GM23248 (cell line): ENCODE measurements at regions not wholly inside any gene's neighbourhood (a gene's known extent, or its start where the extent isn't known, plus 50 kb on each side); places are given as distances from the start of the nearest gene placed in this dataset.

Experiments used
- DNase-seq: peaks from one replicate; pipeline ENCODE4 v3.0.0-alpha.2; 2015
- H2AFZ ChIP-seq: fragments of 200-600 bp; sonication (generic); 2 replicates; pipeline ENCODE4 v1.6.1; 2016; ENCODE audit warnings: antibody characterized with exemption
- H3F3A ChIP-seq: fragments of 200-600 bp; sonication (generic); 2 replicates; pipeline ENCODE4 v1.6.1; 2016; ENCODE audit warnings: mild to moderate bottlenecking, antibody characterized with exemption, mixed run types; ENCODE audit not compliant: insufficient read depth
- H3K27ac ChIP-seq: fragments of 200-600 bp; sonication (generic); 2 replicates; pipeline ENCODE4 v1.5.1; 2016; ENCODE audit warnings: mild to moderate bottlenecking
- H3K27me3 ChIP-seq: fragments of 200-600 bp; sonication (generic); replicated peaks from 2 replicates; pipeline ENCODE4 v1.6.1; 2016; ENCODE audit warnings: mild to moderate bottlenecking; ENCODE audit not compliant: insufficient read depth
- H3K36me3 ChIP-seq: fragments of 200-600 bp; sonication (generic); 2 replicates; pipeline ENCODE4 v1.6.1; 2016; ENCODE audit warnings: low read depth, mild to moderate bottlenecking
- H3K4me1 ChIP-seq: fragments of 200-600 bp; sonication (generic); 2 replicates; pipeline ENCODE4 v1.6.1; 2016; ENCODE audit warnings: mild to moderate bottlenecking; ENCODE audit not compliant: insufficient read depth
- H3K4me2 ChIP-seq: fragments of 200-600 bp; sonication (generic); one replicate; pipeline ENCODE4 v1.6.1; 2016; ENCODE audit warnings: mild to moderate bottlenecking; ENCODE audit not compliant: unreplicated experiment
- H3K4me3 ChIP-seq: fragments of 200-600 bp; sonication (generic); 2 replicates; pipeline ENCODE4 v1.5.1; 2016; ENCODE audit warnings: mild to moderate bottlenecking
- H3K79me2 ChIP-seq: fragments of 200-600 bp; sonication (generic); 2 replicates; pipeline ENCODE4 v1.6.1; 2016; ENCODE audit warnings: mild to moderate bottlenecking; ENCODE audit not compliant: insufficient read depth
- H3K9ac ChIP-seq: fragments of 200-600 bp; sonication (generic); 2 replicates; pipeline ENCODE4 v1.6.1; 2016; ENCODE audit warnings: mild to moderate bottlenecking
- H3K9me2 ChIP-seq: fragments of 200-600 bp; sonication (generic); 2 replicates; pipeline ENCODE4 v1.6.1; 2016; ENCODE audit warnings: mixed run types, mild to moderate bottlenecking, moderate library complexity; ENCODE audit not compliant: insufficient read depth
- H3K9me3 ChIP-seq: fragments of 200-600 bp; sonication (generic); one replicate; pipeline ENCODE4 v1.6.1; 2017; ENCODE audit warnings: low read depth
- H4K20me1 ChIP-seq: fragments of 200-600 bp; sonication (generic); 2 replicates; pipeline ENCODE4 v1.6.0; 2016; ENCODE audit not compliant: insufficient read depth
- EZH2 ChIP-seq: fragments of 200-600 bp; sonication (generic); IDR thresholded peaks from 2 replicates; pipeline ENCODE4 v1.6.1; 2018; ENCODE audit warnings: antibody characterized with exemption, mild to moderate bottlenecking; ENCODE audit not compliant: insufficient read depth, poor library complexity, severe bottlenecking
- EZH2phosphoT487 ChIP-seq: fragments of 200-600 bp; sonication (generic); IDR thresholded peaks from 2 replicates; pipeline ENCODE4 v1.6.1; 2018; ENCODE audit warnings: antibody characterized with exemption, moderate library complexity, mild to moderate bottlenecking, low read depth; ENCODE audit not compliant: insufficient read depth
- WGBS, 2 experiments: methylation state at CpG; one replicate each; pipeline ENCODE4 v1.1.6; 2015 to 2017; ENCODE audit warnings: low lambda C conversion rate in 2 of 2, low coverage in 1 of 2; ENCODE audit errors: missing lambda C conversion rate in 2 of 2; 5-methylcytosine and 5-hydroxymethylcytosine counted together
- in situ Hi-C: fragments of 300-500 bp; cut with MboI; formaldehyde crosslinking; loops from 2 replicates; pipeline ENCODE4 v1.15.0; 2020

DNA sequence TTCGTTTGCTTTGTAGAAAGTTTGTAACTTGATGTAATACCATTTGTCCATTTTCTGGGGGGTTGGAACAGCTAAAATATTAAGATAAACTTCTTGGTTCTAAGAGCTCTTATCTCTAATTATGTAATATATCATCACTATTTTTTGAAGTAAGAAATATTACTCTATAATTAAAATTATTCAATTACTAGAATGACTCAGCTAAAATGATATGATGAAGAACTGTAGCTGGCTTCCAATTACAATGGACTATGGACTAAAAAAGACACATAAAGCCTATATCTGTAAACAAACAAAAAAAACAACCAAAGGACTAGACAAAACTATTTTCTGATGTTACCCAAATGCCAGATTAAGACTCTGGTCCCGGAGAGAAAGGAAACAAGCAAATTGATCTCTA is 569.4 kb downstream of the PCDH18 start:
- DNase-seq, result no peak
- Histone ChIP-seq H3K36me3 (no peaks in the 10 kb centered on the region), H4K20me1 (no peaks in the 10 kb centered on the region), H3K79me2 (no peaks in the 10 kb centered on the region), H3K9me2 (no peaks in the 10 kb centered on the region), H3K9ac (no peak overlapping the region), H3K4me2 (no peak overlapping the region), H3K27ac (no peak overlapping the region), H3K27me3 (no peaks in the 10 kb centered on the region), H3K4me3 (no peak overlapping the region), H3K4me1 (no peaks in the 10 kb centered on the region), H3K9me3 (no peaks in the 10 kb centered on the region), H3F3A (no peaks in the 10 kb centered on the region), H2AFZ (no peak overlapping the region)
- in situ Hi-C loops, result no loop called here
- TF ChIP-seq EZH2 (no peak), EZH2phosphoT487 (no peak)
- WGBS, 2 experiments, result 17 to 29% methylated on average over 2 of the region's 2 CpGs

GRCh38 chr4:136946307-136946907 is 585.9 kb downstream of the PCDH18 start:
- H3K79me2 ChIP-seq, result no peaks in the 10 kb centered on the region

DNA sequence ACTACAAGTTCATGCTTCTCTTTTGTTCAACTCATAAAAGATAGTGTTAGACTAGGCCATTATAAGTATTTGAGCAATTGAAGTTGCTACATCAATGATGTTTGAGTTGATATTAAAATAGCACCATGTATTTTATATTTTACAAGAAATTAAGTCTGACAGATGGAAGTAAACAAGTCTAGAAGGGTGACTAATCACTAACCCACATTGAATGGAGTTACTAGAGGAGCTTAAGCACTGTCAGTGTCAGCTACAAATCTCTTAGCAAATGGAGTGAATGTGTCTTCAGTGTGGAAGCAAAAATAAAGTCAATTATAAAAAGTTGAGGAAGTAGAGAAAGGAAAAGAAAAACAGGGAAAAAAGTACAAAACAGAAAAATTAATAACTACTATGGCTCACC is 592.5 kb downstream of the PCDH18 start:
- no peaks in the 10 kb centered on the region for H3K9me3 ChIP-seq
- in situ Hi-C loops, result no loop called here
- H3F3A ChIP-seq, result no peaks in the 10 kb centered on the region
- TF ChIP-seq EZH2phosphoT487 (no peak), EZH2 (no peak)
- H3K9ac ChIP-seq, result no peak overlapping the region
- H3K79me2 ChIP-seq, result no peaks in the 10 kb centered on the region
- no peak overlapping the region for H3K4me3 ChIP-seq
- no peaks in the 10 kb centered on the region for H3K36me3 ChIP-seq
- H3K9me2 ChIP-seq, result no peaks in the 10 kb centered on the region
- H3K27me3 ChIP-seq, result no peaks in the 10 kb centered on the region
- H3K4me2 ChIP-seq, result no peak overlapping the region
- no peaks in the 10 kb centered on the region; the same call in 1 of the 2 replicates for H3K4me1 ChIP-seq
- H2AFZ ChIP-seq, result no peak overlapping the region
- H4K20me1 ChIP-seq, result no peaks in the 10 kb centered on the region
- peak; percentile 7 for DNase-seq
- no peak overlapping the region for H3K27ac ChIP-seq

More at GRCh38 chr4:136946307-136946907, 585.9 kb downstream of the PCDH18 start:
- Histone ChIP-seq H3K27me3 (no peaks in the 10 kb centered on the region), H3K4me3 (no peak overlapping the region), H3K27ac (no peak overlapping the region), H3K36me3 (no peaks in the 10 kb centered on the region), H3K9me2 (no peaks in the 10 kb centered on the region), H3K9me3 (no peaks in the 10 kb centered on the region), H3K4me2 (no peak overlapping the region), H3F3A (no peaks in the 10 kb centered on the region), H3K4me1 (no peaks in the 10 kb centered on the region), H3K9ac (no peak overlapping the region), H4K20me1 (no peaks in the 10 kb centered on the region), H2AFZ (no peak overlapping the region)
- 42 to 43% methylated on average over 9 of the region's 9 CpGs for WGBS, 2 experiments
- no peak for TF ChIP-seq EZH2phosphoT487
- TF ChIP-seq EZH2, result no peak
- in situ Hi-C loops, result no loop called here
- no peak for DNase-seq

DNA sequence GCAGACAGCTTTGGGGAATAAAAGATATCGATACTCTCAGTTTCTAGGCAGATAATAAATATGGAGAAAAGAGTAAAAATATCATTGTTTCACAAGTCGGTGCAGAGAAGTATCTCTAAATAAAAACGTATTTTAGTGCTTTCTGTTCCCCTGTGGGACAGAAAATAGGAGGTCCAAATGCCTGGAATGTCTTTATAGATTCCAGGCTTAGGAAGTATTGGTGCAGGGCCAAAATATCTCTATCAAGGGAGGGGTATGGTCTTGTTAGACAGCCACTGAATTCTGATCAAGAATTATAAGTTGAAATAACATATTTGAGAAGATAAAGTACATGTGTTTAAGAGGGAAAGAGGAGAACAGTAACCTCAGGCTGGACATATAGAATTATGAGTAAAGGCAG is 596.4 kb downstream of the PCDH18 start:
- no peak for DNase-seq
- Histone ChIP-seq H3K36me3 (no peaks in the 10 kb centered on the region), H2AFZ (no peak overlapping the region), H3K27ac (no peak overlapping the region), H3K4me3 (no peak overlapping the region), H3K9ac (no peak overlapping the region), H4K20me1 (no peaks in the 10 kb centered on the region), H3F3A (no peaks in the 10 kb centered on the region), H3K4me1 (no peaks in the 10 kb centered on the region; the same call in 1 of the 2 replicates), H3K9me2 (no peaks in the 10 kb centered on the region), H3K79me2 (no peaks in the 10 kb centered on the region), H3K27me3 (no peaks in the 10 kb centered on the region), H3K9me3 (no peaks in the 10 kb centered on the region), H3K4me2 (no peak overlapping the region)
- in situ Hi-C loops, result no loop called here
- whole genome bisulfite sequencing, 2 experiments, result 42 to 47% methylated on average over 3 of the region's 3 CpGs
- TF ChIP-seq EZH2phosphoT487 (no peak), EZH2 (no peak)

- H3K36me3 ChIP-seq, result no peaks in the 10 kb centered on the region
- no peaks in the 10 kb centered on the region for H3K9me3 ChIP-seq
- in situ Hi-C loops, result no loop called here
- H3K4me1 ChIP-seq, result no peaks in the 10 kb centered on the region; the same call in 1 of the 2 replicates
- H3K79me2 ChIP-seq, result no peaks in the 10 kb centered on the region
- no peak overlapping the region for H3K27ac ChIP-seq
- H3K4me3 ChIP-seq, result no peak overlapping the region
- no peak overlapping the region for H3K4me2 ChIP-seq
- no peaks in the 10 kb centered on the region for H3K27me3 ChIP-seq
- H2AFZ ChIP-seq, result no peak overlapping the region
- H4K20me1 ChIP-seq, result no peaks in the 10 kb centered on the region
- WGBS, 2 experiments, result 93 to 94% methylated on average over 1 of the region's 1 CpG
- TF ChIP-seq EZH2, result no peak
- no peak for TF ChIP-seq EZH2phosphoT487
- no peak overlapping the region for H3K9ac ChIP-seq
- H3F3A ChIP-seq, result no peaks in the 10 kb centered on the region
- DNase-seq, result peak; percentile 13
- H3K9me2 ChIP-seq, result no peaks in the 10 kb centered on the region
Measured at GRCh38 chr4:136935305-136935704, 597.0 kb downstream of the PCDH18 start.
